HUES48 (cell line): ENCODE measurements at regions not wholly inside any gene's neighbourhood (a gene's known extent, or its start where the extent isn't known, plus 50 kb on each side); places are given as distances from the start of the nearest gene placed in this dataset.

Experiments
- H3K27ac ChIP-seq: one replicate; pipeline ENCODE4 v1.7.0; 2013; ENCODE audit warnings: low read depth, low read length, inconsistent platforms
- H3K27me3 ChIP-seq: 2 replicates; pipeline ENCODE4 v1.6.1; 2013; ENCODE audit warnings: mild to moderate bottlenecking, low read length; ENCODE audit not compliant: control insufficient read depth, insufficient read depth
- H3K36me3 ChIP-seq: 2 replicates; pipeline ENCODE4 v1.6.1; 2013; ENCODE audit warnings: low read length; ENCODE audit not compliant: control insufficient read depth, insufficient read depth
- H3K4me1 ChIP-seq: 2 replicates; pipeline ENCODE4 v1.6.1; 2013; ENCODE audit warnings: mild to moderate bottlenecking, low read length; ENCODE audit not compliant: control insufficient read depth, insufficient read depth
- H3K4me3 ChIP-seq: 2 replicates; pipeline ENCODE4 v1.5.1; 2013; ENCODE audit warnings: mild to moderate bottlenecking, low read depth, low read length
- H3K9ac ChIP-seq: 2 replicates; pipeline ENCODE4 v1.6.1; 2013; ENCODE audit warnings: mild to moderate bottlenecking, low read depth, low read length, moderate library complexity
- H3K9me3 ChIP-seq: 2 replicates; pipeline ENCODE4 v1.6.1; 2013; ENCODE audit warnings: low read length; ENCODE audit not compliant: control insufficient read depth, insufficient read depth

GRCh38 chr10:33402220-33403073 is 68.0 kb upstream of the NRP1 start:
- no peaks in the 10 kb centered on the region for H3K4me1 ChIP-seq
- H3K27me3 ChIP-seq = no peaks in the 10 kb centered on the region
- no peaks in the 10 kb centered on the region for H3K9me3 ChIP-seq
- no peak overlapping the region for H3K27ac ChIP-seq
- no peak overlapping the region for H3K9ac ChIP-seq
- H3K4me3 ChIP-seq = no peak overlapping the region
- H3K36me3 ChIP-seq = no peaks in the 10 kb centered on the region

- Histone ChIP-seq H3K9ac (no peak overlapping the region), H3K27ac (no peak overlapping the region), H3K36me3 (no peaks in the 10 kb centered on the region), H3K27me3 (no peaks in the 10 kb centered on the region), H3K4me3 (no peak overlapping the region), H3K4me1 (no peaks in the 10 kb centered on the region), H3K9me3 (no peaks in the 10 kb centered on the region)
Observed at GRCh38 chr10:33401300-33401699, 66.8 kb upstream of the NRP1 start.

GRCh38 chr10:33398796-33399195 is 64.3 kb upstream of the NRP1 start:
- Histone ChIP-seq H3K27ac (no peak overlapping the region), H3K36me3 (no peaks in the 10 kb centered on the region), H3K4me3 (no peak overlapping the region), H3K4me1 (no peaks in the 10 kb centered on the region), H3K27me3 (no peaks in the 10 kb centered on the region), H3K9me3 (no peaks in the 10 kb centered on the region), H3K9ac (no peak overlapping the region)

GRCh38 chr10:33396938-33397337 is 62.5 kb upstream of the NRP1 start:
- Histone ChIP-seq H3K9me3 (no peaks in the 10 kb centered on the region), H3K4me3 (no peak overlapping the region), H3K27me3 (no peaks in the 10 kb centered on the region), H3K4me1 (no peaks in the 10 kb centered on the region), H3K27ac (no peak overlapping the region), H3K9ac (no peak overlapping the region), H3K36me3 (no peaks in the 10 kb centered on the region)

- Histone ChIP-seq H3K27ac (no peak overlapping the region), H3K4me3 (no peak overlapping the region), H3K9ac (no peak overlapping the region), H3K27me3 (no peaks in the 10 kb centered on the region), H3K36me3 (no peaks in the 10 kb centered on the region), H3K4me1 (no peaks in the 10 kb centered on the region), H3K9me3 (no peaks in the 10 kb centered on the region)
Observed at GRCh38 chr10:33396279-33396678, 61.8 kb upstream of the NRP1 start.

- H3K27me3 ChIP-seq = no peaks in the 10 kb centered on the region
- H3K27ac ChIP-seq = no peak overlapping the region
- no peaks in the 10 kb centered on the region for H3K4me1 ChIP-seq
- no peak overlapping the region for H3K9ac ChIP-seq
- no peaks in the 10 kb centered on the region for H3K9me3 ChIP-seq
- no peaks in the 10 kb centered on the region for H3K36me3 ChIP-seq
- H3K4me3 ChIP-seq = no peak overlapping the region
Observed at GRCh38 chr10:33395201-33395600, 60.7 kb upstream of the NRP1 start.

GRCh38 chr10:33392706-33393105 is 58.2 kb upstream of the NRP1 start:
- Histone ChIP-seq H3K4me1 (no peaks in the 10 kb centered on the region), H3K27me3 (no peaks in the 10 kb centered on the region), H3K36me3 (no peaks in the 10 kb centered on the region), H3K9ac (no peak overlapping the region), H3K27ac (no peak overlapping the region), H3K4me3 (no peak overlapping the region), H3K9me3 (no peaks in the 10 kb centered on the region)

GRCh38 chr10:33391611-33392465 is 57.4 kb upstream of the NRP1 start:
- Histone ChIP-seq H3K27me3 (no peaks in the 10 kb centered on the region), H3K9me3 (no peaks in the 10 kb centered on the region), H3K27ac (no peak overlapping the region), H3K36me3 (no peaks in the 10 kb centered on the region), H3K9ac (no peak overlapping the region), H3K4me1 (no peaks in the 10 kb centered on the region), H3K4me3 (no peak overlapping the region)

- Histone ChIP-seq H3K36me3 (no peaks in the 10 kb centered on the region), H3K27ac (no peak overlapping the region), H3K4me3 (no peak overlapping the region), H3K9me3 (no peaks in the 10 kb centered on the region), H3K27me3 (no peaks in the 10 kb centered on the region), H3K4me1 (0 out of 2 replicates have a peak, but pooled peaks cover 3% of the 10 kb centered on the region), H3K9ac (no peak overlapping the region)
Observed at GRCh38 chr10:33390046-33390445, 55.6 kb upstream of the NRP1 start.

GRCh38 chr10:33388785-33389184 is 54.3 kb upstream of the NRP1 start:
- Histone ChIP-seq H3K9me3 (no peaks in the 10 kb centered on the region), H3K36me3 (no peaks in the 10 kb centered on the region), H3K4me3 (no peak overlapping the region), H3K27ac (no peak overlapping the region), H3K4me1 (0 out of 2 replicates have a peak, but pooled peaks cover 3% of the 10 kb centered on the region), H3K9ac (no peak overlapping the region), H3K27me3 (no peaks in the 10 kb centered on the region)

GRCh38 chr10:33388382-33388781 is 53.9 kb upstream of the NRP1 start:
- Histone ChIP-seq H3K36me3 (no peaks in the 10 kb centered on the region), H3K27me3 (no peaks in the 10 kb centered on the region), H3K4me3 (no peak overlapping the region), H3K4me1 (0 out of 2 replicates have a peak, but pooled peaks cover 3% of the 10 kb centered on the region), H3K9ac (no peak overlapping the region), H3K27ac (no peak overlapping the region), H3K9me3 (no peaks in the 10 kb centered on the region)
